ENCODE measurements at regions not wholly inside any gene's neighbourhood (a gene's known extent, or its start where the extent isn't known, plus 50 kb on each side); places are given as distances from the start of the nearest gene placed in this dataset.

GRCh38 chr12:58732894-58733293 lies 187.4 kb downstream of the LRIG3 start:
- TF ChIP-seq CTCF (IDR thresholded peaks at IDR 0.05 in 8 of 11, conservative IDR thresholded peaks at IDR 0.05 in 3 of 11) = no peak
- TF ChIP-seq POLR2AphosphoS5 (IDR thresholded peaks at IDR 0.05) = no peak

All from spleen (tissue), 7 donors.